H1 (cell line): ENCODE measurements at regions not wholly inside any gene's neighbourhood (a gene's known extent, or its start where the extent isn't known, plus 50 kb on each side); places are given as distances from the start of the nearest gene placed in this dataset.

Experiments
- ATF2 ChIP-seq: IDR thresholded peaks from 2 replicates; pipeline ENCODE4 v1.6.1; 2012; ENCODE audit warnings: low read length, inconsistent platforms
- EZH2 ChIP-seq: fragments of 200-600 bp; sonication (generic); IDR thresholded peaks from 2 replicates; pipeline ENCODE4 v1.7.1; 2012; ENCODE audit warnings: low read depth, mild to moderate bottlenecking, moderate library complexity, low read length, inconsistent platforms; ENCODE audit not compliant: severe bottlenecking

GRCh38 chr14:71204768-71205167, 297.5 kb downstream of the PCNX1 start (continued):
- no peak for TF ChIP-seq EZH2
- TF ChIP-seq ATF2: no peak
